ENCODE measurements at regions not wholly inside any gene's neighbourhood (a gene's known extent, or its start where the extent isn't known, plus 50 kb on each side); places are given as distances from the start of the nearest gene placed in this dataset.

DNA sequence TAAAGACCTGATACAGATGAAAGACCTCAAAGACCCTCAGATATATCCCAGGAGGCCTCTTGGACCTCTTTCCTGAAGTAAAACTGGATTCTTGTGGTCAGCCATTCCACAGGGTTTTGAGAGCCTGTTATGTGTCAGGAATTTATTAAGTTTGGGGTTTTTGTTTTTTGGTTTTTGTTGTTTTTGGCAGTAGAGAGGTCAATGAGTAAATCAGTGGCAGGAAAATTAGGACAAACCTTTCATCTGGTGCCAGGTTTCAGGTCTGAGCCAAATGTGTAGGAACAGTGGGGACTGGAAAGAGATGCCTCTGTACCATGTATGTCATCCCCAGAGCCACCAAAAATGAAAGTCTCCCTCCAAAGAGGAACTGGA is 520.4 kb upstream of the MDFIC2 start:
- Histone ChIP-seq H3K9me3 (no peaks in the 10 kb centered on the region), H3K36me3 (ENCODE audit: control insufficient read depth, insufficient read depth, low read length) (no peaks in the 10 kb centered on the region), H3K27me3 (replicated peaks; ENCODE audit: control insufficient read depth, insufficient read depth, low read length) (no peaks in the 10 kb centered on the region; the same call in 1 of the 2 replicates), H3K4me1 (no peaks in the 10 kb centered on the region), H3K4me3 (ENCODE audit: low read depth, low read length) (no peak overlapping the region)
- CTCF ChIA-PET = no interaction called here
- H3K4me1 Mint-ChIP-seq (ENCODE audit: low read depth, unreplicated experiment) = no peaks in the 10 kb centered on the region
- peaks cover 11% of the 10 kb centered on the region for H3K27me3 Mint-ChIP-seq (ENCODE audit: insufficient read depth, unreplicated experiment)
- no peaks in the 10 kb centered on the region for H3K9me3 Mint-ChIP-seq (ENCODE audit: unreplicated experiment)
- H3K36me3 Mint-ChIP-seq (ENCODE audit: insufficient read depth, unreplicated experiment) = no peaks in the 10 kb centered on the region
- POLR2A ChIA-PET = no interaction called here
- intact Hi-C loops (cut with micrococcal nuclease; ENCODE audit: unreplicated experiment) = no loop called here
- DNase-seq = no peak
- H3K27ac Mint-ChIP-seq (ENCODE audit: unreplicated experiment) = no peak overlapping the region
- BruUV-seq (replicated peaks) = no TSS peak
- TF ChIP-seq, protein P1, sequence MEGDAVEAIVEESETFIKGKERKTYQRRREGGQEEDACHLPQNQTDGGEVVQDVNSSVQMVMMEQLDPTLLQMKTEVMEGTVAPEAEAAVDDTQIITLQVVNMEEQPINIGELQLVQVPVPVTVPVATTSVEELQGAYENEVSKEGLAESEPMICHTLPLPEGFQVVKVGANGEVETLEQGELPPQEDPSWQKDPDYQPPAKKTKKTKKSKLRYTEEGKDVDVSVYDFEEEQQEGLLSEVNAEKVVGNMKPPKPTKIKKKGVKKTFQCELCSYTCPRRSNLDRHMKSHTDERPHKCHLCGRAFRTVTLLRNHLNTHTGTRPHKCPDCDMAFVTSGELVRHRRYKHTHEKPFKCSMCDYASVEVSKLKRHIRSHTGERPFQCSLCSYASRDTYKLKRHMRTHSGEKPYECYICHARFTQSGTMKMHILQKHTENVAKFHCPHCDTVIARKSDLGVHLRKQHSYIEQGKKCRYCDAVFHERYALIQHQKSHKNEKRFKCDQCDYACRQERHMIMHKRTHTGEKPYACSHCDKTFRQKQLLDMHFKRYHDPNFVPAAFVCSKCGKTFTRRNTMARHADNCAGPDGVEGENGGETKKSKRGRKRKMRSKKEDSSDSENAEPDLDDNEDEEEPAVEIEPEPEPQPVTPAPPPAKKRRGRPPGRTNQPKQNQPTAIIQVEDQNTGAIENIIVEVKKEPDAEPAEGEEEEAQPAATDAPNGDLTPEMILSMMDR (IDR thresholded peaks at IDR 0.05; ENCODE audit: insufficient read depth in 1 of 2, low read depth in 1 of 2, low read length in 1 of 2, severe bottlenecking in 1 of 2, unreplicated experiment in 1 of 2) = no peak
- no peak overlapping the region for H3K4me3 Mint-ChIP-seq (ENCODE audit: unreplicated experiment)

DNA sequence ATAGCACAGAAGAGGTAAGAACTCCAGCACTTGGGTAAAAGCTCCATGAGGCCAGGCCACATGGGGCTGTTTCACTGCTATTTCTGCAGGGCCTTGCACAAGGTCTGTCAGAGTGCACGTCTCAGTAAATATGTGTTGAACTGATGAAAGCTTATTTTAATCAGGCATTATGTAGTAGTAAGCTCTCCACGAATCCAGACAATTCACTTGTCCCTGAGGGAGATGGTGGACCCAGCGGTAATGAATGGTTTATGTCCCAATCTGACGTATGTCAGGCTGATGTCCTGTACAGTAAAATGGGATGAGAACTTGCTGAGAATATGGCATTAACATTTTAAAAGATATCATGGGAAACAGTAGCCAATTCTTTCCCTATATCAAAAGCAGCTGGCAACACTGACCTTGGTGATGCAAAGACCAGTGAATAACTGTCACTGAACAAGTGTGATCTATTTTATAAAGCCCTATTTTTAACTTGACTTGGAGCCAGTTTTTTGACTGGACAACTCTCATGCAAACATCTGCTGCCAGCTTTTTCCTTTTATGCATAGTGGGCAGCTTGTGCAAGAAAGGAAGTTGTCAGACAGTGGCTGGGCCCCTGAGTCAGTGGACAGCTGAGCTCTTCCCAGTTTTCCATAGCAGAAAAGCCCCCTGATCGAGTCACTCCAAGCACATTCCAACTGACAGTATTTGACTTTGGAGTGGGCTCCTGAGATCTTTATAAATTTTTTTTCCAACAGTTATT is 519.8 kb upstream of the MDFIC2 start:
- CTCF ChIA-PET = no interaction called here
- POLR2A ChIA-PET = no interaction called here
- BruUV-seq (replicated peaks) = no TSS peak
- no peaks in the 10 kb centered on the region for H3K36me3 ChIP-seq (ENCODE audit: control insufficient read depth, insufficient read depth, low read length)
- no peak overlapping the region for H3K4me3 Mint-ChIP-seq (ENCODE audit: unreplicated experiment)
- H3K4me3 ChIP-seq (ENCODE audit: low read depth, low read length) = no peak overlapping the region
- peaks cover 11% of the 10 kb centered on the region for H3K27me3 Mint-ChIP-seq (ENCODE audit: insufficient read depth, unreplicated experiment)
- no peaks in the 10 kb centered on the region for H3K9me3 ChIP-seq
- H3K4me1 Mint-ChIP-seq (ENCODE audit: low read depth, unreplicated experiment) = no peaks in the 10 kb centered on the region
- DNase-seq = no peak
- H3K4me1 ChIP-seq = no peaks in the 10 kb centered on the region
- TF ChIP-seq, protein P1 (IDR thresholded peaks at IDR 0.05; ENCODE audit: insufficient read depth in 1 of 2, low read depth in 1 of 2, low read length in 1 of 2, severe bottlenecking in 1 of 2, unreplicated experiment in 1 of 2) = no peak
- H3K27me3 ChIP-seq (replicated peaks; ENCODE audit: control insufficient read depth, insufficient read depth, low read length) = no peaks in the 10 kb centered on the region; the same call in 1 of the 2 replicates
- no peaks in the 10 kb centered on the region for H3K36me3 Mint-ChIP-seq (ENCODE audit: insufficient read depth, unreplicated experiment)
- no peaks in the 10 kb centered on the region for H3K9me3 Mint-ChIP-seq (ENCODE audit: unreplicated experiment)
- intact Hi-C loops (cut with micrococcal nuclease; ENCODE audit: unreplicated experiment) = no loop called here
- no peak overlapping the region for H3K27ac Mint-ChIP-seq (ENCODE audit: unreplicated experiment)

DNA sequence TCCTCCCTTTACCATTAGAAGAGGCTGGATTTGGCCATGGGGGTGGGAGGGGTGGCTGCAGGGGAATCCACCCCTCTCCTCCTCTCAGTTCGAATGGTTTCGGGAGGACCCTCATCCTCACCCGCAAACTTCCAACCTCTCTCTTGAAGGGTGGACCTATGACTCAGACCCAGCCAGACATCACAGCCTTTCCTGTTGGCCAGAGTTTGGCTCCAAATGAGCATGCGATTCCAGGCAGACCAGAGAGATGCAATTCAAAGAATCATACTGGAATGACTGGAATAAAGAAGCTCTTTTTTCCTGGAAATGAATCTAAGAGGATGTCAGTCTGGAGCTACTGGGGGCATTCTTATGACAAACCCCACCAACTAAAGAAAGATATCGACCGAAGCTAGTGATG is 516.7 kb upstream of the MDFIC2 start:
- Mint-ChIP-seq H3K27ac (ENCODE audit: unreplicated experiment) (no peak overlapping the region), H3K9me3 (ENCODE audit: unreplicated experiment) (no peaks in the 10 kb centered on the region), H3K4me3 (ENCODE audit: unreplicated experiment) (no peak overlapping the region), H3K27me3 (ENCODE audit: insufficient read depth, unreplicated experiment) (peaks cover 6% of the 10 kb centered on the region), H3K36me3 (ENCODE audit: insufficient read depth, unreplicated experiment) (no peaks in the 10 kb centered on the region), H3K4me1 (ENCODE audit: low read depth, unreplicated experiment) (no peaks in the 10 kb centered on the region)
- Histone ChIP-seq H3K36me3 (ENCODE audit: control insufficient read depth, insufficient read depth, low read length) (no peaks in the 10 kb centered on the region), H3K4me3 (ENCODE audit: low read depth, low read length) (no peak overlapping the region), H3K9me3 (no peaks in the 10 kb centered on the region), H3K4me1 (no peaks in the 10 kb centered on the region), H3K27me3 (replicated peaks; ENCODE audit: control insufficient read depth, insufficient read depth, low read length) (no peaks in the 10 kb centered on the region; the same call in 1 of the 2 replicates)
- intact Hi-C loops (cut with micrococcal nuclease; ENCODE audit: unreplicated experiment) = no loop called here
- ChIA-PET POLR2A (no interaction called here), CTCF (no interaction called here)
- TF ChIP-seq, protein P1 (IDR thresholded peaks at IDR 0.05; ENCODE audit: insufficient read depth in 1 of 2, low read depth in 1 of 2, low read length in 1 of 2, severe bottlenecking in 1 of 2, unreplicated experiment in 1 of 2) = no peak
- BruUV-seq (replicated peaks) = no TSS peak
- no peak for DNase-seq

Measured in Caco-2 (cell line).